Fibroblast of lung (primary cell): ENCODE measurements at regions not wholly inside any gene's neighbourhood (a gene's known extent, or its start where the extent isn't known, plus 50 kb on each side); places are given as distances from the start of the nearest gene placed in this dataset.

Experiments
- DNase-seq, 2 donors: peaks; one replicate each; pipeline versions ENCODE4 v3.0.0 to v3.0.0-alpha.2; 2010; ENCODE audit warnings: low read depth in 2 of 2
- H2AFZ ChIP-seq: 2 replicates; pipeline ENCODE4 v1.5.1; 2012; ENCODE audit warnings: low read length, control low read depth, inconsistent platforms
- H3K27ac ChIP-seq: 2 replicates; pipeline ENCODE4 v1.5.1; 2011; ENCODE audit warnings: low read length, control low read depth; ENCODE audit not compliant: insufficient read depth
- H3K27me3 ChIP-seq: 2 replicates; pipeline ENCODE4 v1.5.1; 2011; ENCODE audit warnings: mild to moderate bottlenecking, low read length; ENCODE audit not compliant: control insufficient read depth, insufficient read depth
- H3K36me3 ChIP-seq: 2 replicates; pipeline ENCODE4 v1.5.1; 2011; ENCODE audit warnings: low read length; ENCODE audit not compliant: control insufficient read depth, insufficient read depth
- H3K4me1 ChIP-seq: 2 replicates; pipeline ENCODE4 v1.5.1; 2011; ENCODE audit warnings: low read length; ENCODE audit not compliant: control insufficient read depth, insufficient read depth; ENCODE audit errors: extremely low read depth
- H3K4me2 ChIP-seq: 2 replicates; pipeline ENCODE4 v1.5.1; 2011; ENCODE audit warnings: low read length, control low read depth; ENCODE audit not compliant: insufficient read depth; ENCODE audit errors: extremely low read depth
- H3K4me3 ChIP-seq, 4 experiments: fragments of 200-600 bp in 1 of 4; sonication (generic) in 1 of 4; replicated peaks in 1 of 4; 2 replicates each; pipeline ENCODE4 v1.5.1; 2011 to 2016; ENCODE audit warnings: low read length in 4 of 4, low read depth in 3 of 4, mild to moderate bottlenecking in 3 of 4, control low read depth in 2 of 4, inconsistent platforms in 1 of 4, mixed read lengths in 1 of 4; ENCODE audit not compliant: insufficient read depth in 1 of 4; ENCODE audit errors: control extremely low read depth in 1 of 4
- H3K79me2 ChIP-seq: 2 replicates; pipeline ENCODE4 v1.5.1; 2012; ENCODE audit warnings: mild to moderate bottlenecking, low read length, inconsistent platforms; ENCODE audit not compliant: control insufficient read depth, insufficient read depth
- H3K9ac ChIP-seq: 2 replicates; pipeline ENCODE4 v1.5.1; 2011; ENCODE audit warnings: mild to moderate bottlenecking, low read length, control low read depth; ENCODE audit not compliant: insufficient read depth
- H3K9me3 ChIP-seq: 2 replicates; pipeline ENCODE4 v1.5.1; 2012; ENCODE audit warnings: low read depth, low read length; ENCODE audit not compliant: control insufficient read depth, insufficient read depth
- H4K20me1 ChIP-seq: 2 replicates; pipeline ENCODE4 v1.5.1; 2011; ENCODE audit warnings: low read length; ENCODE audit not compliant: control insufficient read depth, insufficient read depth; ENCODE audit errors: extremely low read depth
- CTCF ChIP-seq, 2 donors: IDR thresholded peaks in 1 of 2; conservative IDR thresholded peaks in 1 of 2; 1 replicate in 1 of 2; 2 replicates in 1 of 2; pipeline ENCODE4 v1.5.1; 2011 to 2012; ENCODE audit warnings: low read length in 2 of 2, control low read depth in 1 of 2, inconsistent platforms in 1 of 2, low read depth in 1 of 2, mild to moderate bottlenecking in 1 of 2
- EZH2 ChIP-seq: IDR thresholded peaks from 2 replicates; pipeline ENCODE4 v1.5.1; 2012; ENCODE audit warnings: low read length, control low read depth, mild to moderate bottlenecking; ENCODE audit errors: missing control alignments

DNA sequence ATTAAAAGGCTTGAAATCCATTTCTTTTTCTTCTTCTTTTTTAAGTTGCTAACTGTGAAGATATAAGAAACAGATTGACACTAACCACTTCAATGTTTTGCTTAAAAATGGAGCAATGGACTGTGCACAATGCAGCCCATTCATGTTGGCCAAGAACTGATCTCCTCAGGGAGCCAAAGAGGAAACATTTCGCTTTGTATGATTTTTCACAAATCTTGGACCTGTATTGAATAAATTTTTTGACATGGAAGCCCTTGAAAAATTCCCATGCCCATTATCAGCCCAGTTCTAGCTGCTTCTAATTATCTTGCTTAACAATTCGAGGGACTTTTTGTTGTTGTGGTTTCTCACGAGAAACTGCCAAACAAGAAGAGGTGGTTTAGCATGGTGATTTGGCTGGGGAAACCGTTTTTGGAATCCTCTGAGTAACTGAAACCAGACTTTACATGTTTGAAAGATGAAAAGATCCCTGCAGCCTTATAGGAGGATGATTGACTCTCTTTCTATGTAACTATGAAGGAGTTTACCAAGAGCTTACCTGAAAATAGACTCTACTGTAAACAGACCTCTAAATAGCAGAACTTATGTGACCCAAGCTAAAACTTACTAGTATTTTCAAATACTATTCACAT is 1389.4 kb upstream of the GOT2 start:
- no peak overlapping the region for H3K4me3 ChIP-seq
- H3K27ac ChIP-seq, result no peak overlapping the region
- no peaks in the 10 kb centered on the region for H3K79me2 ChIP-seq
- no peak overlapping the region for H3K9ac ChIP-seq
- H3K9me3 ChIP-seq, result no peaks in the 10 kb centered on the region
- H3K27me3 ChIP-seq, result no peaks in the 10 kb centered on the region
- DNase-seq, result peak in 1 of 2 donors; percentile 18
- H3K4me2 ChIP-seq, result no peak overlapping the region
- H2AFZ ChIP-seq, result no peak overlapping the region
- TF ChIP-seq CTCF (conservative IDR thresholded peaks at IDR 0.05 in 1 of 2, IDR thresholded peaks at IDR 0.05 in 1 of 2; ENCODE audit: low read depth in 1 of 2, low read length in 2 of 2), result no peak
- TF ChIP-seq EZH2, result no peak
- no peaks in the 10 kb centered on the region for H3K36me3 ChIP-seq
- no peaks in the 10 kb centered on the region for H4K20me1 ChIP-seq
- no peaks in the 10 kb centered on the region for H3K4me1 ChIP-seq

GRCh38 chr16:60120586-60120985 is 1386.5 kb upstream of the GOT2 start:
- Histone ChIP-seq H3K4me3 (no peak overlapping the region), H3K79me2 (no peaks in the 10 kb centered on the region), H3K4me1 (no peaks in the 10 kb centered on the region), H3K27ac (no peak overlapping the region), H4K20me1 (no peaks in the 10 kb centered on the region), H3K9me3 (no peaks in the 10 kb centered on the region), H3K27me3 (no peaks in the 10 kb centered on the region), H3K9ac (no peak overlapping the region), H3K4me2 (no peak overlapping the region), H2AFZ (no peak overlapping the region), H3K36me3 (no peaks in the 10 kb centered on the region)
- no peak for TF ChIP-seq CTCF (conservative IDR thresholded peaks at IDR 0.05 in 1 of 2, IDR thresholded peaks at IDR 0.05 in 1 of 2; ENCODE audit: low read depth in 1 of 2, low read length in 2 of 2)
- no peak for TF ChIP-seq EZH2
- DNase-seq, result no peak

- H3K4me2 ChIP-seq, result no peak overlapping the region
- no peak overlapping the region for H2AFZ ChIP-seq
- no peak for DNase-seq
- no peaks in the 10 kb centered on the region for H3K4me1 ChIP-seq
- no peak overlapping the region for H3K4me3 ChIP-seq
- H3K9me3 ChIP-seq, result no peaks in the 10 kb centered on the region
- H3K36me3 ChIP-seq, result no peaks in the 10 kb centered on the region
- H3K27ac ChIP-seq, result no peak overlapping the region
- H3K9ac ChIP-seq, result no peak overlapping the region
- H3K79me2 ChIP-seq, result no peaks in the 10 kb centered on the region
- H3K27me3 ChIP-seq, result no peaks in the 10 kb centered on the region
- no peak for TF ChIP-seq CTCF (conservative IDR thresholded peaks at IDR 0.05 in 1 of 2, IDR thresholded peaks at IDR 0.05 in 1 of 2; ENCODE audit: low read depth in 1 of 2, low read length in 2 of 2)
- no peak for TF ChIP-seq EZH2
- no peaks in the 10 kb centered on the region for H4K20me1 ChIP-seq
Observed at GRCh38 chr16:60110531-60110930, 1376.4 kb upstream of the GOT2 start.
